OCI-LY1 (cell line): ENCODE measurements at regions not wholly inside any gene's neighbourhood (a gene's known extent, or its start where the extent isn't known, plus 50 kb on each side); places are given as distances from the start of the nearest gene placed in this dataset.

ENCODE experiments used
- H2AFZ ChIP-seq: fragments of 200-600 bp; sonication (generic), shearing (Covaris generic); 2 replicates; pipeline ENCODE4 v1.6.0; 2014; ENCODE audit warnings: antibody characterized with exemption, mild to moderate bottlenecking, low read length
- H3F3A ChIP-seq: fragments of 200-600 bp; sonication (generic), shearing (Covaris generic); 2 replicates; pipeline ENCODE4 v1.6.0; 2014; ENCODE audit warnings: mild to moderate bottlenecking, antibody characterized with exemption, low read length, moderate library complexity; ENCODE audit not compliant: insufficient read depth
- H3K27ac ChIP-seq: fragments of 200-600 bp; sonication (generic); 2 replicates; pipeline ENCODE4 v1.5.1; 2014; ENCODE audit warnings: low read length, mixed run types, mild to moderate bottlenecking, low read depth; ENCODE audit not compliant: poor library complexity, severe bottlenecking
- H3K27me3 ChIP-seq: fragments of 200-600 bp; sonication (generic); 2 replicates; pipeline ENCODE4 v1.6.0; 2014; ENCODE audit warnings: antibody characterized with exemption, mild to moderate bottlenecking, low read length, moderate library complexity; ENCODE audit not compliant: insufficient read depth
- H3K36me3 ChIP-seq: fragments of 200-600 bp; sonication (generic); 2 replicates; pipeline ENCODE4 v1.6.1; 2014; ENCODE audit warnings: mild to moderate bottlenecking, antibody characterized with exemption, low read length, moderate library complexity, mixed read lengths; ENCODE audit not compliant: insufficient read depth
- H3K4me1 ChIP-seq: fragments of 200-600 bp; sonication (generic); 2 replicates; pipeline ENCODE4 v1.5.1; 2014; ENCODE audit warnings: mild to moderate bottlenecking, low read length, moderate library complexity; ENCODE audit not compliant: insufficient read depth, severe bottlenecking
- H3K4me2 ChIP-seq: fragments of 200-600 bp; sonication (generic), shearing (Covaris generic); 2 replicates; pipeline ENCODE4 v1.6.1; 2014; ENCODE audit warnings: low read length
- H3K4me3 ChIP-seq: fragments of 200-600 bp; sonication (generic); 2 replicates; pipeline ENCODE4 v1.5.1; 2014; ENCODE audit warnings: low read length, low read depth, mild to moderate bottlenecking, mixed read lengths; ENCODE audit not compliant: poor library complexity, severe bottlenecking
- H3K79me2 ChIP-seq: fragments of 200-600 bp; shearing (Covaris generic); 2 replicates; pipeline ENCODE4 v1.6.1; 2016; ENCODE audit warnings: mixed run types, low read length, mixed read lengths; ENCODE audit not compliant: insufficient read depth
- H3K9ac ChIP-seq: fragments of 200-600 bp; sonication (generic), shearing (Covaris generic); 2 replicates; pipeline ENCODE4 v1.6.1; 2014; ENCODE audit warnings: mild to moderate bottlenecking, low read length, mixed read lengths
- H3K9me2 ChIP-seq: fragments of 200-600 bp; sonication (generic), shearing (Covaris generic); 2 replicates; pipeline ENCODE4 v1.6.1; 2014; ENCODE audit warnings: low read depth, mild to moderate bottlenecking, low read length, mixed read lengths
- H3K9me3 ChIP-seq: fragments of 200-600 bp; shearing (Covaris generic); 2 replicates; pipeline ENCODE4 v1.6.1; 2014; ENCODE audit warnings: low read length, mixed read lengths
- H4K20me1 ChIP-seq: fragments of 200-600 bp; sonication (generic), shearing (Covaris generic); 2 replicates; pipeline ENCODE4 v1.6.0; 2016; ENCODE audit warnings: mild to moderate bottlenecking, low read length; ENCODE audit not compliant: insufficient read depth
- CTCF ChIP-seq: fragments of 200-600 bp; sonication (generic), shearing (Covaris generic); IDR thresholded peaks from 2 replicates; pipeline ENCODE4 v1.5.1; 2017; ENCODE audit warnings: mild to moderate bottlenecking, antibody characterized with exemption, low read length, moderate library complexity, mixed read lengths
- EZH2 ChIP-seq: fragments of 200-600 bp; sonication (generic), shearing (Covaris generic); IDR thresholded peaks from 2 replicates; pipeline ENCODE4 v1.8.0; 2017; ENCODE audit warnings: borderline replicate concordance, mixed run types, mild to moderate bottlenecking, antibody characterized with exemption, low read length, moderate library complexity, mixed read lengths

- H3F3A ChIP-seq, result no peaks in the 10 kb centered on the region
- TF ChIP-seq EZH2 (no peak), CTCF (no peak)
- H3K9me3 ChIP-seq, result no peaks in the 10 kb centered on the region
- no peaks in the 10 kb centered on the region for H4K20me1 ChIP-seq
- H3K36me3 ChIP-seq, result no peaks in the 10 kb centered on the region
- H3K4me1 ChIP-seq, result no peaks in the 10 kb centered on the region
- no peak overlapping the region for H3K4me2 ChIP-seq
- H3K9me2 ChIP-seq, result no peaks in the 10 kb centered on the region
- no peak overlapping the region for H3K9ac ChIP-seq
- H3K79me2 ChIP-seq, result no peaks in the 10 kb centered on the region
- H2AFZ ChIP-seq, result no peak overlapping the region
- no peak overlapping the region for H3K4me3 ChIP-seq
- 0 out of 2 replicates have a peak, but pooled peaks cover 3% of the 10 kb centered on the region for H3K27me3 ChIP-seq
- no peak overlapping the region for H3K27ac ChIP-seq
Measured at GRCh38 chr4:98803251-98803650, 125.7 kb downstream of the EIF4E start.

GRCh38 chr4:98802770-98803198 lies 126.1 kb downstream of the EIF4E start:
- H3K4me2 ChIP-seq, result no peak overlapping the region
- TF ChIP-seq CTCF, result no peak
- TF ChIP-seq EZH2, result no peak

GRCh38 chr4:98801259-98801725 lies 127.6 kb downstream of the EIF4E start:
- Histone ChIP-seq H3K9me2 (no peaks in the 10 kb centered on the region), H2AFZ (no peak overlapping the region), H3K27me3 (0 out of 2 replicates have a peak, but pooled peaks cover 3% of the 10 kb centered on the region), H3K9me3 (no peaks in the 10 kb centered on the region), H3K79me2 (no peaks in the 10 kb centered on the region), H3K36me3 (no peaks in the 10 kb centered on the region), H3K4me2 (no peak overlapping the region), H3K27ac (no peak overlapping the region), H3K9ac (no peak overlapping the region), H4K20me1 (no peaks in the 10 kb centered on the region), H3F3A (no peaks in the 10 kb centered on the region), H3K4me1 (no peaks in the 10 kb centered on the region), H3K4me3 (no peak overlapping the region)
- TF ChIP-seq EZH2 (no peak), CTCF (no peak)

More at GRCh38 chr4:98802770-98803198, 126.1 kb downstream of the EIF4E start:
- Histone ChIP-seq H3F3A (no peaks in the 10 kb centered on the region), H3K9me2 (no peaks in the 10 kb centered on the region), H3K4me1 (no peaks in the 10 kb centered on the region), H3K27me3 (0 out of 2 replicates have a peak, but pooled peaks cover 3% of the 10 kb centered on the region), H3K79me2 (no peaks in the 10 kb centered on the region), H3K36me3 (no peaks in the 10 kb centered on the region), H3K9ac (no peak overlapping the region), H3K27ac (no peak overlapping the region), H4K20me1 (no peaks in the 10 kb centered on the region), H3K4me3 (no peak overlapping the region), H2AFZ (no peak overlapping the region), H3K9me3 (no peaks in the 10 kb centered on the region)
